ENCODE measurements at regions not wholly inside any gene's neighbourhood (a gene's known extent, or its start where the extent isn't known, plus 50 kb on each side); places are given as distances from the start of the nearest gene placed in this dataset.
"Not testable (repeated sequence)": the region's sequence is repeated elsewhere in the genome, so short reads cannot be mapped to it uniquely, and the experiment has no call there.

GRCh38 chr10:30697806-30698205 is 68.3 kb upstream of the LYZL2 start:
- Histone ChIP-seq H3K4me3 (replicated peaks in 1 of 3; ENCODE audit: low read depth in 2 of 3, low read length in 3 of 3) (no peak overlapping the region), H3K79me2 (ENCODE audit: insufficient read depth, low read length) (no peaks in the 10 kb centered on the region), H4K20me1 (ENCODE audit: insufficient read depth, low read length) (no peaks in the 10 kb centered on the region), H3K27ac (ENCODE audit: low read depth in 1 of 2, low read length in 2 of 2) (no peak overlapping the region), H2AFZ (ENCODE audit: insufficient read depth, low read depth, low read length, poor library complexity, severe bottlenecking) (no peak overlapping the region), H3K4me2 (replicated peaks; ENCODE audit: extremely low read depth, low read length, poor library complexity, severe bottlenecking) (no peak overlapping the region), H3K36me3 (replicated peaks in 1 of 2; ENCODE audit: control insufficient read depth in 1 of 2, insufficient read depth in 2 of 2, low read length in 2 of 2) (no peaks in the 10 kb centered on the region), H3K9ac (ENCODE audit: insufficient read depth, low read length, poor library complexity, severe bottlenecking) (no peak overlapping the region), H3K4me1 (ENCODE audit: control insufficient read depth in 1 of 2, insufficient read depth in 2 of 2, low read length in 2 of 2) (peaks cover 9 to 11% of the 10 kb centered on the region in 2 donors), H3K27me3 (ENCODE audit: control insufficient read depth in 2 of 2, insufficient read depth in 2 of 2, low read length in 2 of 2) (no peaks in the 10 kb centered on the region), H3K9me3 (replicated peaks in 1 of 2; ENCODE audit: control insufficient read depth in 1 of 2, insufficient read depth in 1 of 2, low read length in 2 of 2) (no peaks in the 10 kb centered on the region)
- Mint-ChIP-seq H3K4me3 (no peak overlapping the region), H3K27me3 (ENCODE audit: low read depth in 3 of 3) (peaks cover 1 to 10% (median 3%) of the 10 kb centered on the region in 3 donors), H3K9me3 (no peaks in the 10 kb centered on the region), H3K27ac (no peak overlapping the region), H3K4me1 (peaks cover 12% of the 10 kb centered on the region), H3K36me3 (no peaks in the 10 kb centered on the region)
- DNase-seq: no peak
- TF ChIP-seq CTCF (IDR thresholded peaks at IDR 0.05): no peak
- 75% methylated on average over 2 of the region's 3 CpGs for WGBS (ENCODE audit: insufficient coverage)
- intact Hi-C loops (cut with micrococcal nuclease): no loop called here

GRCh38 chr10:30697221-30697620 is 67.7 kb upstream of the LYZL2 start:
- H4K20me1 ChIP-seq (ENCODE audit: insufficient read depth, low read length); H3K79me2 ChIP-seq (ENCODE audit: insufficient read depth, low read length); H3K36me3 Mint-ChIP-seq; H3K36me3 ChIP-seq (replicated peaks in 1 of 2; ENCODE audit: control insufficient read depth in 1 of 2, insufficient read depth in 2 of 2, low read length in 2 of 2); H2AFZ ChIP-seq (ENCODE audit: insufficient read depth, low read depth, low read length, poor library complexity, severe bottlenecking); H3K27ac ChIP-seq (ENCODE audit: low read depth in 1 of 2, low read length in 2 of 2); H3K27me3 ChIP-seq (ENCODE audit: control insufficient read depth in 2 of 2, insufficient read depth in 2 of 2, low read length in 2 of 2); H3K9me3 Mint-ChIP-seq; H3K4me2 ChIP-seq (replicated peaks; ENCODE audit: extremely low read depth, low read length, poor library complexity, severe bottlenecking); intact Hi-C loops (cut with micrococcal nuclease); H3K9me3 ChIP-seq (replicated peaks in 1 of 2; ENCODE audit: control insufficient read depth in 1 of 2, insufficient read depth in 1 of 2, low read length in 2 of 2); H3K9ac ChIP-seq (ENCODE audit: insufficient read depth, low read length, poor library complexity, severe bottlenecking); H3K4me3 ChIP-seq (replicated peaks in 1 of 3; ENCODE audit: low read depth in 2 of 3, low read length in 3 of 3); DNase-seq: not testable (repeated sequence)
- H3K27me3 Mint-ChIP-seq (ENCODE audit: low read depth in 3 of 3): peaks cover 1 to 12% (median 3%) of the 10 kb centered on the region in 3 donors
- H3K4me3 Mint-ChIP-seq: peak overlapping the region in 1 of 2 donors; percentile 7
- 31% methylated on average over 6 of the region's 17 CpGs for WGBS (ENCODE audit: insufficient coverage)
- H3K4me1 Mint-ChIP-seq: peaks cover 12% of the 10 kb centered on the region
- H3K27ac Mint-ChIP-seq: peak overlapping the region in 1 of 7 donors; percentile 15
- peaks cover 9 to 11% of the 10 kb centered on the region in 2 donors for H3K4me1 ChIP-seq (ENCODE audit: control insufficient read depth in 1 of 2, insufficient read depth in 2 of 2, low read length in 2 of 2)

GRCh38 chr10:30696416-30697185 is 67.0 kb upstream of the LYZL2 start:
- not testable (repeated sequence) for H3K4me3 Mint-ChIP-seq
- WGBS (ENCODE audit: insufficient coverage): 86% methylated on average over 1 of the region's 10 CpGs

More at GRCh38 chr10:30696416-30697185, 67.0 kb upstream of the LYZL2 start:
- DNase-seq; H3K27ac ChIP-seq (ENCODE audit: low read depth in 1 of 2, low read length in 2 of 2); H3K4me1 Mint-ChIP-seq; H3K9ac ChIP-seq (ENCODE audit: insufficient read depth, low read length, poor library complexity, severe bottlenecking); H3K9me3 Mint-ChIP-seq; intact Hi-C loops (cut with micrococcal nuclease); H3K36me3 ChIP-seq (replicated peaks in 1 of 2; ENCODE audit: control insufficient read depth in 1 of 2, insufficient read depth in 2 of 2, low read length in 2 of 2); H2AFZ ChIP-seq (ENCODE audit: insufficient read depth, low read depth, low read length, poor library complexity, severe bottlenecking); H3K4me3 ChIP-seq (replicated peaks in 1 of 3; ENCODE audit: low read depth in 2 of 3, low read length in 3 of 3); H3K9me3 ChIP-seq (replicated peaks in 1 of 2; ENCODE audit: control insufficient read depth in 1 of 2, insufficient read depth in 1 of 2, low read length in 2 of 2); H3K36me3 Mint-ChIP-seq; H4K20me1 ChIP-seq (ENCODE audit: insufficient read depth, low read length); H3K4me1 ChIP-seq (ENCODE audit: control insufficient read depth in 1 of 2, insufficient read depth in 2 of 2, low read length in 2 of 2); H3K27ac Mint-ChIP-seq; H3K4me2 ChIP-seq (replicated peaks; ENCODE audit: extremely low read depth, low read length, poor library complexity, severe bottlenecking); H3K79me2 ChIP-seq (ENCODE audit: insufficient read depth, low read length); H3K27me3 ChIP-seq (ENCODE audit: control insufficient read depth in 2 of 2, insufficient read depth in 2 of 2, low read length in 2 of 2): not testable (repeated sequence)
- H3K27me3 Mint-ChIP-seq (ENCODE audit: low read depth in 3 of 3): peaks cover 1 to 12% (median 3%) of the 10 kb centered on the region in 3 donors

All from CD14-positive monocyte (primary cell).